ENCODE measurements at regions not wholly inside any gene's neighbourhood (a gene's known extent, or its start where the extent isn't known, plus 50 kb on each side); places are given as distances from the start of the nearest gene placed in this dataset.

GRCh38 chr16:20147091-20147490 lies 73.4 kb upstream of the GPR139 start (continued):
- no peak for TF ChIP-seq CTCF (conservative IDR thresholded peaks at IDR 0.05; ENCODE audit: low read depth in 2 of 2)
- TF ChIP-seq ZNF114 (CRISPR knock-in tag; IDR thresholded peaks at IDR 0.05) = no peak
- no peak for TF ChIP-seq EZH2phosphoT487 (IDR thresholded peaks at IDR 0.05; ENCODE audit: unreplicated experiment)

GRCh38 chr16:20141956-20142355 lies 68.3 kb upstream of the GPR139 start:
- no peaks in the 10 kb centered on the region for H3K4me1 Mint-ChIP-seq
- Histone ChIP-seq H3K27me3 (ENCODE audit: insufficient read depth) (no peaks in the 10 kb centered on the region), H3K9me2 (ENCODE audit: insufficient read depth) (no peaks in the 10 kb centered on the region), H3K27ac (ENCODE audit: low read depth) (no peak overlapping the region), H3K4me1 (ENCODE audit: insufficient read depth) (peaks cover 13% of the 10 kb centered on the region), H3K79me2 (replicated peaks; ENCODE audit: insufficient read depth) (no peaks in the 10 kb centered on the region), H3K36me3 (ENCODE audit: insufficient read depth) (no peaks in the 10 kb centered on the region), H3K4me3 (no peak overlapping the region), H2AFZ (0 out of 2 replicates have a peak overlapping the region, but pooled peaks have one; percentile 28), H3F3A (replicated peaks; ENCODE audit: low read depth) (no peaks in the 10 kb centered on the region), H4K20me1 (replicated peaks; ENCODE audit: insufficient read depth) (no peaks in the 10 kb centered on the region), H3K4me2 (no peak overlapping the region)
- no peaks in the 10 kb centered on the region for H3K9me3 Mint-ChIP-seq
- H3K4me3 Mint-ChIP-seq = no peak overlapping the region
- TF ChIP-seq POLR2AphosphoS5 (IDR thresholded peaks at IDR 0.05; ENCODE audit: low read depth) = no peak
- TF ChIP-seq STAT1 (IDR thresholded peaks at IDR 0.05; ENCODE audit: unreplicated experiment) = no peak
- no peak for TF ChIP-seq ZNF114 (CRISPR knock-in tag; IDR thresholded peaks at IDR 0.05)
- TF ChIP-seq REST (IDR thresholded peaks at IDR 0.05; ENCODE audit: unreplicated experiment) = no peak
- no peak for TF ChIP-seq ETS1 (IDR thresholded peaks at IDR 0.05)
- TF ChIP-seq CREB1 (CRISPR knock-in tag; IDR thresholded peaks at IDR 0.05; ENCODE audit: low read depth) = no peak
- no peak for TF ChIP-seq CTCF (conservative IDR thresholded peaks at IDR 0.05; ENCODE audit: low read depth in 2 of 2)
- TF ChIP-seq EZH2phosphoT487 (IDR thresholded peaks at IDR 0.05; ENCODE audit: unreplicated experiment) = no peak
- no peak for TF ChIP-seq NANOG (IDR thresholded peaks at IDR 0.05; ENCODE audit: borderline replicate concordance)
- no peak for TF ChIP-seq ZNF331 (CRISPR knock-in tag; IDR thresholded peaks at IDR 0.05; ENCODE audit: low read depth)
- TF ChIP-seq JUNB (IDR thresholded peaks at IDR 0.05; ENCODE audit: unreplicated experiment) = no peak
- no peak for TF ChIP-seq EZH2 (IDR thresholded peaks at IDR 0.05; ENCODE audit: low read depth, unreplicated experiment)
- ATAC-seq (no peak), DNase-seq (ENCODE audit: low spot score) (no peak)
- H3K27ac Mint-ChIP-seq = no peak overlapping the region
- H3K36me3 Mint-ChIP-seq (ENCODE audit: low read depth) = no peaks in the 10 kb centered on the region
- H3K27me3 Mint-ChIP-seq (ENCODE audit: insufficient read depth, low read depth, poor library complexity) = no peaks in the 10 kb centered on the region

Measured in GM23338 (cell line).